ENCODE measurements at regions not wholly inside any gene's neighbourhood (a gene's known extent, or its start where the extent isn't known, plus 50 kb on each side); places are given as distances from the start of the nearest gene placed in this dataset.
"Not testable (repeated sequence)": the region's sequence is repeated elsewhere in the genome, so short reads cannot be mapped to it uniquely, and the experiment has no call there.

DNA sequence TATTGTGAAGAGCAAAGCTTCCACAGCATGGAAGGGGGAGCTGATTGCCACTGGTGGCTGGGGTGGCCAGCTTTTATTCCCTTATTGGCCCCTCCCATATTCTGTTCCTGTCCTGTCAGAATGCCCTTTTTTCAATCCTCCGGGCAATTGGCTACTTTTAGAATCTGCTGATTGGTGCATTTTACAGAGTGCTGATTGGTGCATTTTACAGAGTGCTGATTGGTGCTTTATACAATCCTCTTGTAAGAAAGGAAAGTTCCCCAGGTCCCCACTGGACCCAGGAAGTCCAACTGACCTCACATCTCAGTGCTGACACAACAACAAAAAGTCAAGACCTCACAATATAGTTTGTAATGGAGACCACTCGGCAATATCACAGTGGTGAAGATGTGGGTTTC is 195.0 kb downstream of the SPATA31A6 start:
- Histone ChIP-seq H3K27ac (ENCODE audit: low read depth, low read length) (no peak overlapping the region), H3K4me1 (ENCODE audit: control insufficient read depth, insufficient read depth, low read length, unreplicated experiment) (no peaks in the 10 kb centered on the region), H3K27me3 (ENCODE audit: insufficient read depth, low read length) (no peaks in the 10 kb centered on the region), H2AFZ (ENCODE audit: low read length, unreplicated experiment) (no peak overlapping the region), H3K4me3 (ENCODE audit: low read depth, low read length) (no peak overlapping the region), H3K79me2 (ENCODE audit: control insufficient read depth, insufficient read depth, low read length, unreplicated experiment) (no peaks in the 10 kb centered on the region), H3K36me3 (ENCODE audit: insufficient read depth, low read length) (no peaks in the 10 kb centered on the region)

DNA sequence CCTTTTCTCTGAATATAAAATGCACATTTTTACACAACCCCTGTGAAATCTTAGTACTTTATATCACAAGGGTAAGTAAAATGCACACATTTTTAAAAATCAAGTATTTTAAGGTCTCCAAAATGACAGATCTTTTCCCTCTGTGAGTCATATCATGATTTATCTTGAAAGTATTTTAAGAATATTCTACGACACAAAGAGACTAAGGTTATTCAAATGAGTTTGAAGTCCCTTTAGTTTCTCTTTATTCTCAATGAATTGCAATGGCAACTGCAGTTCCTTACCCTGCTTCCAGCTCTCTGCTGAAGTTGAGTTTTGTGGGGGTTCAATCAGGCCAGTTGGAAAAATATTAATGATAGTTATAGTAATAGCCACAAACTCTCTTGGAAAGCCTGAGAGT is 196.1 kb downstream of the SPATA31A6 start:
- not testable (repeated sequence) for H3K4me3 ChIP-seq (ENCODE audit: low read depth, low read length); H3K4me1 ChIP-seq (ENCODE audit: control insufficient read depth, insufficient read depth, low read length, unreplicated experiment); H3K27me3 ChIP-seq (ENCODE audit: insufficient read depth, low read length); H3K79me2 ChIP-seq (ENCODE audit: control insufficient read depth, insufficient read depth, low read length, unreplicated experiment); H2AFZ ChIP-seq (ENCODE audit: low read length, unreplicated experiment); H3K27ac ChIP-seq (ENCODE audit: low read depth, low read length); H3K36me3 ChIP-seq (ENCODE audit: insufficient read depth, low read length)

DNA sequence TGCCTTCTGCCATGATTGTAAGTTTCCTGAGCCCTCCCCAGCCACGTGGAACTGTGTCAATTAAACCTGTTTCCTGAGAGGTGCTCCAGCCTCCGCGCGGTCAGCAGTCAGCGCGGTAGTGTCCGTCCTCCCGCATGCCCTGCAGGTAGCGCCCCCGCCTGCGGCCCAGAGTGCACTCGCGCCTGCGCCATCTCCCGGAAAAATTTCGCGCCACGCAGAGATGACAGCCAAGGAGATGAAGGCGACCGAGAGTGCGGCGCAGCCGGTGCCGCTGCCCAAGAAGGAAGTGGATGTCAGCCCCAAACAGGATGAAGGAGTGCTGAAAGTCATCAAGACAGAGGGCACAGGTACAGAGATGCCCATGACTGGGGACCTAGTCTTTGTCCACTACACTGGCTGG is 201.1 kb downstream of the SPATA31A6 start:
- not testable (repeated sequence) for H2AFZ ChIP-seq (ENCODE audit: low read length, unreplicated experiment); H3K4me3 ChIP-seq (ENCODE audit: low read depth, low read length)

DNA sequence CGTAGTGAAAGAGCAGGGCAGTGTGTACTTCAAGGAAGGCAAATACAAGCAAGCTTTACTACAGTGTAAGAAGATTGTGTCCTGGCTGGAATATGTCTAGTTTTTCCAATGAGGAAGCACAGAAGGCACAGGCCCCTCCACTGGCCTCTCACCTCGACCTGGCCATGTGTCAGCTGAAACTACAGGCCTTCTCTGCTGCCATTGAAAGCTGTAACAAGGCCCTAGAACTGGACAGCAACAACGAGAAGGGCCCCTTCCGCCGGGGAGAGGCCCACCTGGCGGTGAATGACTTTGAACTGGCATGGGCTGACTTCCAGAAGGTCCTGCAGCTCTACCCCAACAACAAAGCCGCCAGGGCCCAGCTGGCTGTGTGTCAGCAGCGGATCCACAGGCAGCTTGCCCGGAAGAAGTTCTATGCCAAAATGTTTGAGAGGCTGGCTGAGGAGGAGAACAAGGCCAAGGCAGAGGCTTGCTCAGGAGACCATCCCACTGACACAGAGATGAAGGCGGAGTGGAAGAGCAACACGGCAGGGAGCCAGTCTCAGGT is 202.2 kb downstream of the SPATA31A6 start:
- H3K27ac ChIP-seq (ENCODE audit: low read depth, low read length); H3K4me3 ChIP-seq (ENCODE audit: low read depth, low read length); H3K27me3 ChIP-seq (ENCODE audit: insufficient read depth, low read length); H3K4me1 ChIP-seq (ENCODE audit: control insufficient read depth, insufficient read depth, low read length, unreplicated experiment); H2AFZ ChIP-seq (ENCODE audit: low read length, unreplicated experiment); H3K36me3 ChIP-seq (ENCODE audit: insufficient read depth, low read length); H3K79me2 ChIP-seq (ENCODE audit: control insufficient read depth, insufficient read depth, low read length, unreplicated experiment): not testable (repeated sequence)

More for the DNA sequence above, 201.1 kb downstream of the SPATA31A6 start:
- not testable (repeated sequence) for H3K27me3 ChIP-seq (ENCODE audit: insufficient read depth, low read length); H3K79me2 ChIP-seq (ENCODE audit: control insufficient read depth, insufficient read depth, low read length, unreplicated experiment); H3K36me3 ChIP-seq (ENCODE audit: insufficient read depth, low read length); H3K27ac ChIP-seq (ENCODE audit: low read depth, low read length); H3K4me1 ChIP-seq (ENCODE audit: control insufficient read depth, insufficient read depth, low read length, unreplicated experiment)

DNA sequence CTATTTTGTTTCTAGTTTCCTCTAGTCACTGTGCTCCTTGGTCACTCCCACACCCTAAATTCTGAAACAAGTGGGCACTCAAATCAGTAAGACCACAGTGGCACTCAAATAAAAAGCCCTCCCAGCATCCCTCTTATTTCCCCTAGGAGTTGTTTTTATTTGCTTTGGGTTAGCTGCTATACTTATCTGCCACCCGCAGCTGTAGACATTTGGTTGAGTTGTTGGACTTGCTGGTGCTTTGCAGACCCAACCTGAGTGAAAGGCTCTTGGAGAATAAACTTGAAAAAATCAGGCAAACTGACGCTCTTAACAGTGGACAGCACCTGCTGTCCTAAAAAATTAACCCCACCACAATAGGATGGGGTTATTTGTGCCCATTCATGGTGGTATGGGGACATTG is 203.0 kb downstream of the SPATA31A6 start:
- Histone ChIP-seq H3K4me1 (ENCODE audit: control insufficient read depth, insufficient read depth, low read length, unreplicated experiment) (no peaks in the 10 kb centered on the region), H2AFZ (ENCODE audit: low read length, unreplicated experiment) (no peak overlapping the region), H3K27me3 (ENCODE audit: insufficient read depth, low read length) (no peaks in the 10 kb centered on the region), H3K79me2 (ENCODE audit: control insufficient read depth, insufficient read depth, low read length, unreplicated experiment) (no peaks in the 10 kb centered on the region), H3K4me3 (ENCODE audit: low read depth, low read length) (no peak overlapping the region), H3K36me3 (ENCODE audit: insufficient read depth, low read length) (no peaks in the 10 kb centered on the region), H3K27ac (ENCODE audit: low read depth, low read length) (no peak overlapping the region)

DNA sequence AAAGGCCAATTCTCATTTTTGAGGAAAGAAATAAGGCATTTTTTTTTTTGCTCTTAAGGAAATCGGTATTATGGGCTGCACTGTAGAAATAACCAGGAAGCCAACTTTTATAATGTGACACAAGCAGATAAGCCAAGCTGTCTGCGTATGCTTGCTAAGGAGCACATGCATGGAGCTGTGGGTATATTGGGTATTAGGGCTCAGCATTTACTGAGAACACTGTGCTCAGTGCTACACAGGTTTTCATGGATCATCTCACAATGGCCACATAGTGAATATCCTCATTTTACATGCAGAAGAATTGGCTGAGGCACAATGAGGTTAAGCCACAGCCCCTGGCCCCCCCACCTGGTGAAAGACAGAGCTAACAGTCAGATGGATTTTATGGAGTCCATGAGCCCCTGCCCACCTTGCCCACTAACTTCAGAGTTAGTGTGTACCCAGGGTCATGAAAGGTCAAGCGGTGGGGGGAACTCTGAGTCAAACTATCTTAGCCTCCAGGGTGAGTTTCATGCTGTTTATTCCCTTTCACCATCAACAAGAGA is 204.8 kb downstream of the SPATA31A6 start:
- Histone ChIP-seq H3K27ac (ENCODE audit: low read depth, low read length) (no peak overlapping the region), H3K4me3 (ENCODE audit: low read depth, low read length) (no peak overlapping the region), H3K36me3 (ENCODE audit: insufficient read depth, low read length) (no peaks in the 10 kb centered on the region), H3K79me2 (ENCODE audit: control insufficient read depth, insufficient read depth, low read length, unreplicated experiment) (no peaks in the 10 kb centered on the region), H2AFZ (ENCODE audit: low read length, unreplicated experiment) (no peak overlapping the region), H3K27me3 (ENCODE audit: insufficient read depth, low read length) (no peaks in the 10 kb centered on the region), H3K4me1 (ENCODE audit: control insufficient read depth, insufficient read depth, low read length, unreplicated experiment) (no peaks in the 10 kb centered on the region)

DNA sequence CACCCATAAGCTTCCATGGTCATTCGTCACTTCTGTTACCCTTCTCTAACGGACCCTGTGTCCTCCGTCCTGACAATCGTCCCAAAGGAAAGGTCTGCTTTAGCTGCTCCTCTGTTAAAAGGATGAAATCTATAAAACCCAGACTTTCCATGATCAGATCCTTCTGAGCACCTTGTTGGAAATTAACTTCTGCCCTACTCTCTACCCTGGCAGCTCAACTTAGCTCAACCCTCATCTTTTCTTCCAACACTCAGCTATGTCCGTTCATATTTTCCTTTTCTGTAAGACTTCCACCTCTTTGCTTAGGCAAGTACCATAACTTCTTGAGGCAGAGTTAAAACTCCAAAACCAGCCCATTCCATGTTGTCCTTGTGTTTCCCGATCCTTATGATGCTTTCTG is 205.4 kb downstream of the SPATA31A6 start:
- Histone ChIP-seq H3K79me2 (ENCODE audit: control insufficient read depth, insufficient read depth, low read length, unreplicated experiment) (no peaks in the 10 kb centered on the region), H2AFZ (ENCODE audit: low read length, unreplicated experiment) (no peak overlapping the region), H3K36me3 (ENCODE audit: insufficient read depth, low read length) (no peaks in the 10 kb centered on the region), H3K27ac (ENCODE audit: low read depth, low read length) (no peak overlapping the region), H3K4me3 (ENCODE audit: low read depth, low read length) (no peak overlapping the region), H3K4me1 (ENCODE audit: control insufficient read depth, insufficient read depth, low read length, unreplicated experiment) (no peaks in the 10 kb centered on the region), H3K27me3 (ENCODE audit: insufficient read depth, low read length) (no peaks in the 10 kb centered on the region)

DNA sequence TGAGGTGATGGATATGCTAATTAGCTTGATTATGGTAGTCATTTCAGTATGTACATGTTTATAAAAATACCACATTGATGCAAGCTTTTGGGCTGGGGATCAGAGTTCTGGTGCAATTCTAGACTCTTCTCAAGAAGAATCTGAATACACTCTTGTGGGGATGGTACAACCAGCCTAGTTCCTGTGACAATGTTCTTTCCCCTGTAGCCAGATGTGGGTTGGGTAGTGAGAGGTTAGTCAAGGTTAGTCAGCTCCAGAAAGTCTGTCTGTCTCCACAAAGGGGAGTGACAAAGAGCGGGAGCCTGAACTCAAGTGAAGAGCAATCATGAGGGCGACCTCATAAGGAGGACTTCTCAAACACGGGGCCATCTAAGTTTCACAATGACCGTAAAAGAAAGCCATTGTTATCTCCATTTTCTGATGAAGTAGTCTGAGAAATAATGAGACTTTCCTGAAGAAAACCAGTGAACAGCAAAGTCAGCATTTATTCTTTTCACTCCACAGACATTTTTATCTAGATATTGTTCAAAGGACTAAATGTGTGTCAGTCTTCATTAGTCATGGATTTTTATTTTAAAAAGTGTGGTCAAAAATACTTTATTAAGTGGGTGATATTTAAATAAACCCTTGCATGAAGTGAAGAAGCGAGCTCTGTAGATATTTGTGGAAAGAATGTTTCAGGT is 209.5 kb downstream of the SPATA31A6 start:
- H3K36me3 ChIP-seq (ENCODE audit: insufficient read depth, low read length); H2AFZ ChIP-seq (ENCODE audit: low read length, unreplicated experiment); H3K27me3 ChIP-seq (ENCODE audit: insufficient read depth, low read length); H3K4me3 ChIP-seq (ENCODE audit: low read depth, low read length); H3K27ac ChIP-seq (ENCODE audit: low read depth, low read length); H3K79me2 ChIP-seq (ENCODE audit: control insufficient read depth, insufficient read depth, low read length, unreplicated experiment); H3K4me1 ChIP-seq (ENCODE audit: control insufficient read depth, insufficient read depth, low read length, unreplicated experiment): not testable (repeated sequence)

DNA sequence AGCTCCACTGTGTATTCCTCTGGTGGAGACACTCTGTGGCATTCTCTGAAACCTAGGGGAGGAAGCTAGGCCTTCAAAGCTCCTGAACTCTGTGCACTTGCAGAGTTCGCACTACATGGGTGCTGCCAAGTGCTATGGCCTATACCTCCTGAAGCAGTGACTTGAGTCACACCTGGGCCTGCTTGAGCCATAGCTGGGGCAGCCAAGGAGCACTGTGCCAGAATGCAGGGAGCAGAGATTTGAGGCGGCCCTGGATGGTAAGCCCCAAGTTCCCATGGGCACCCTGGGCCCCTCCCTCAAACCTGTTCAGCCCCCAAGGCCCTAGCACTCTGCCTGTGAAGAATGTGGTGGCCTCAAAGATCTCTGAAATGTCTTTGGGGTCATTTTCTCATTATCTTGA is 212.9 kb downstream of the SPATA31A6 start:
- H3K79me2 ChIP-seq (ENCODE audit: control insufficient read depth, insufficient read depth, low read length, unreplicated experiment): no peaks in the 10 kb centered on the region
- H3K27me3 ChIP-seq (ENCODE audit: insufficient read depth, low read length): no peaks in the 10 kb centered on the region
- H3K27ac ChIP-seq (ENCODE audit: low read depth, low read length): no peak overlapping the region
- H2AFZ ChIP-seq (ENCODE audit: low read length, unreplicated experiment): no peak overlapping the region
- no peak overlapping the region for H3K4me3 ChIP-seq (ENCODE audit: low read depth, low read length)
- H3K36me3 ChIP-seq (ENCODE audit: insufficient read depth, low read length): no peaks in the 10 kb centered on the region
- H3K4me1 ChIP-seq (ENCODE audit: control insufficient read depth, insufficient read depth, low read length, unreplicated experiment): peaks cover 9% of the 10 kb centered on the region

DNA sequence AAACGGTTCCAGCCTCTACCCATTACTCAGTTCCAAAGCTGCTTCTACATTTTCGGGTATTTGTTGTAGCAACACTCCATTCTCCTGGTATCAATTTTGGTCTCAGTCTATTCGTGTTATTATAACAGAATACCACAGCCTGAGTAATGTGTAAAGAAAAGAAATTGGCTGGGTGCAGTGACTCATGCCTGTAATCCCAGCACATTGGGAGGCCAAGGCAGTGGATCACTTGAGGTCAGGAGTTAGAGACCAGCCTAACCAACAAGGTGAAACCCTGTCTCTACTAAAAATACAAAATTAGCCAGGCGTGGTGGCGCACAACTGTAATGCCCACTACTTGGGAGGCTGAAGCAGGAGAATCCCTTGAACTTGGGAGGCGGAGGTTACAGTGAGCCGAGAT is 213.9 kb downstream of the SPATA31A6 start:
- H3K27ac ChIP-seq (ENCODE audit: low read depth, low read length): peak overlapping the region; percentile 54
- not testable (repeated sequence) for H3K36me3 ChIP-seq (ENCODE audit: insufficient read depth, low read length); H3K4me1 ChIP-seq (ENCODE audit: control insufficient read depth, insufficient read depth, low read length, unreplicated experiment)

DNA sequence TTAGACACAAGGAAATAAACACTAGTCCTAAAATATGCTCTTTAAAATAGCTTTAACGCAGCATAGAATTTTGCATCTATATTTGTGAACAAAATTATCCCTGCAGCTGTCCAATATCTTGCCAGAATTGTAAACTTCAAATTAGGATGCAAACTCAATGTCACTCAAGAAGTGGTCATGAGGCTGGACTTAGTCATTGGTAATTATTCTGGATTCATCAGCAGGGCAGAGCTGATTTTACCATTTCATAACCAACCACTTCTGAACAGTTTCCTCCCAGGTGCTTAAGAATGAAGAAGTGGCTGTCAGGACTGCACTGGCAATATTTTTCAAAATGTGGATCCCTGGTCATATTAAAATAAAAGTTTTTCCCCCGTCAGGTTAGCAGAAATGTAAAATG is 219.5 kb downstream of the SPATA31A6 start:
- not testable (repeated sequence) for H3K4me1 ChIP-seq (ENCODE audit: control insufficient read depth, insufficient read depth, low read length, unreplicated experiment); H3K36me3 ChIP-seq (ENCODE audit: insufficient read depth, low read length); H3K27me3 ChIP-seq (ENCODE audit: insufficient read depth, low read length); H3K79me2 ChIP-seq (ENCODE audit: control insufficient read depth, insufficient read depth, low read length, unreplicated experiment); H2AFZ ChIP-seq (ENCODE audit: low read length, unreplicated experiment); H3K4me3 ChIP-seq (ENCODE audit: low read depth, low read length); H3K27ac ChIP-seq (ENCODE audit: low read depth, low read length)

More for the DNA sequence above, 213.9 kb downstream of the SPATA31A6 start:
- not testable (repeated sequence) for H2AFZ ChIP-seq (ENCODE audit: low read length, unreplicated experiment); H3K27me3 ChIP-seq (ENCODE audit: insufficient read depth, low read length); H3K4me3 ChIP-seq (ENCODE audit: low read depth, low read length); H3K79me2 ChIP-seq (ENCODE audit: control insufficient read depth, insufficient read depth, low read length, unreplicated experiment)

Measured in ACC112 (cell line).